AG04450 (cell line): ENCODE measurements at regions not wholly inside any gene's neighbourhood (a gene's known extent, or its start where the extent isn't known, plus 50 kb on each side); places are given as distances from the start of the nearest gene placed in this dataset.

Experiments used
- CTCF ChIA-PET: fragments of 300-600, 350-600 bp; formaldehyde crosslinking; extraction: SDS; loops from one replicate; lab custom pipeline; 2022; ENCODE audit warnings: antibody characterized with exemption, inconsistent platforms; lab: Charles Lee
- POLR2A ChIA-PET: fragments of 350-600 bp; formaldehyde crosslinking; extraction: SDS; loops from one replicate; lab custom pipeline; 2021; ENCODE audit warnings: antibody characterized with exemption, inconsistent platforms; lab: Yijun Ruan, JAX
- DNase-seq: peaks from one replicate; pipeline ENCODE4 v3.0.0-alpha.2; 2011; ENCODE audit warnings: low read depth, low spot score
- H3K27ac ChIP-seq: one replicate; pipeline ENCODE4 v1.5.1; 2012; ENCODE audit warnings: low read depth, low read length, control low read depth
- H3K27me3 ChIP-seq: one replicate; pipeline ENCODE4 v1.6.0; 2012; ENCODE audit warnings: low read length; ENCODE audit not compliant: control insufficient read depth, insufficient read depth
- H3K4me3 ChIP-seq: 2 replicates; pipeline ENCODE4 v1.5.1; 2011; ENCODE audit warnings: mild to moderate bottlenecking, low read depth, low read length, control low read depth
- H3K9me3 ChIP-seq: 2 replicates; pipeline ENCODE4 v1.5.1; 2012; ENCODE audit warnings: low read length; ENCODE audit not compliant: control insufficient read depth, insufficient read depth
- CTCF ChIP-seq: IDR thresholded peaks from 2 replicates; pipeline ENCODE4 v1.5.1; 2011; ENCODE audit warnings: low read depth, low read length, control low read depth, inconsistent platforms

GRCh38 chr20:24768713-24769601 lies 180.1 kb upstream of the CST7 start:
- Histone ChIP-seq H3K4me3 (no peak overlapping the region), H3K27me3 (peaks cover 4% of the 10 kb centered on the region), H3K9me3 (no peaks in the 10 kb centered on the region), H3K27ac (no peak overlapping the region)
- no peak for DNase-seq
- ChIA-PET CTCF (no interaction called here), POLR2A (no interaction called here)
- no peak for TF ChIP-seq CTCF

GRCh38 chr20:24769878-24770627 lies 179.0 kb upstream of the CST7 start:
- TF ChIP-seq CTCF = no peak
- no peak overlapping the region for H3K27ac ChIP-seq
- H3K27me3 ChIP-seq = peaks cover 4% of the 10 kb centered on the region
- ChIA-PET CTCF (no interaction called here), POLR2A (no interaction called here)
- H3K9me3 ChIP-seq = no peaks in the 10 kb centered on the region
- H3K4me3 ChIP-seq = no peak overlapping the region
- DNase-seq = no peak

- peaks cover 4% of the 10 kb centered on the region for H3K27me3 ChIP-seq
- ChIA-PET CTCF (no interaction called here), POLR2A (no interaction called here)
- H3K27ac ChIP-seq = no peak overlapping the region
- no peak for TF ChIP-seq CTCF
- no peak for DNase-seq
- no peak overlapping the region for H3K4me3 ChIP-seq
- H3K9me3 ChIP-seq = no peaks in the 10 kb centered on the region
Measured at GRCh38 chr20:24770628-24771541, 178.2 kb upstream of the CST7 start.

- Histone ChIP-seq H3K27me3 (peaks cover 4% of the 10 kb centered on the region), H3K27ac (no peak overlapping the region), H3K4me3 (no peak overlapping the region), H3K9me3 (no peaks in the 10 kb centered on the region)
- no peak for DNase-seq
- no peak for TF ChIP-seq CTCF
- POLR2A ChIA-PET = no interaction called here
- CTCF ChIA-PET = no interaction called here
Measured at GRCh38 chr20:24771542-24772061, 177.5 kb upstream of the CST7 start.
